ENCODE measurements at regions not wholly inside any gene's neighbourhood (a gene's known extent, or its start where the extent isn't known, plus 50 kb on each side); places are given as distances from the start of the nearest gene placed in this dataset.

DNA sequence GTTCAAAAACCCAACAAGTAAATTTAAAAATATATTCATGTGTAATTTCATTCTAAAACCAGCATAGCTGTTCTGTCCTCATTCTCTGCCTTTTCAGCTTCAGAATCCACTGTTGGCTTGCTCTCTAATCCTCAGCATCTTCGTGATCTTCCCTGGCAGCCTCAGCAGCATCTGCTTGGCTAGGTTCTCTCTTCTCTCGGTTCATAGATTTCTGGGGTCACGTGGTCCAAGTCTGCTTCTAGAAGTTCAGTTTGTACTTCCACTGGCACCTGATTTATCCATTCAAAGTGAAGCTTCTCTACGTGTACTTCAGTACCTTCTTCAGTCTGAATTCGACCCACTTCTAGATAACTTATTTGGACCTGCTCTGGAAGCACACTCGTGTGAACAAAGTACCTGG lies 245.7 kb downstream of the EPM2A start:
- TF ChIP-seq, protein P1, sequence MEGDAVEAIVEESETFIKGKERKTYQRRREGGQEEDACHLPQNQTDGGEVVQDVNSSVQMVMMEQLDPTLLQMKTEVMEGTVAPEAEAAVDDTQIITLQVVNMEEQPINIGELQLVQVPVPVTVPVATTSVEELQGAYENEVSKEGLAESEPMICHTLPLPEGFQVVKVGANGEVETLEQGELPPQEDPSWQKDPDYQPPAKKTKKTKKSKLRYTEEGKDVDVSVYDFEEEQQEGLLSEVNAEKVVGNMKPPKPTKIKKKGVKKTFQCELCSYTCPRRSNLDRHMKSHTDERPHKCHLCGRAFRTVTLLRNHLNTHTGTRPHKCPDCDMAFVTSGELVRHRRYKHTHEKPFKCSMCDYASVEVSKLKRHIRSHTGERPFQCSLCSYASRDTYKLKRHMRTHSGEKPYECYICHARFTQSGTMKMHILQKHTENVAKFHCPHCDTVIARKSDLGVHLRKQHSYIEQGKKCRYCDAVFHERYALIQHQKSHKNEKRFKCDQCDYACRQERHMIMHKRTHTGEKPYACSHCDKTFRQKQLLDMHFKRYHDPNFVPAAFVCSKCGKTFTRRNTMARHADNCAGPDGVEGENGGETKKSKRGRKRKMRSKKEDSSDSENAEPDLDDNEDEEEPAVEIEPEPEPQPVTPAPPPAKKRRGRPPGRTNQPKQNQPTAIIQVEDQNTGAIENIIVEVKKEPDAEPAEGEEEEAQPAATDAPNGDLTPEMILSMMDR (IDR thresholded peaks at IDR 0.05) = no peak
- no peak for TF ChIP-seq POLR2A (IDR thresholded peaks at IDR 0.05)
